Neuronal stem cell (in vitro differentiated cells): ENCODE measurements at regions not wholly inside any gene's neighbourhood (a gene's known extent, or its start where the extent isn't known, plus 50 kb on each side); places are given as distances from the start of the nearest gene placed in this dataset.

ENCODE experiments used
- DNase-seq: peaks from one replicate; pipeline ENCODE4 v3.0.0-alpha.2; 2013; ENCODE audit warnings: low spot score
- H2AFZ ChIP-seq: one replicate; pipeline ENCODE4 v1.6.1; 2013; ENCODE audit warnings: mild to moderate bottlenecking, low read length, inconsistent platforms
- H2AK5ac ChIP-seq: 2 replicates; pipeline ENCODE4 v1.6.1; 2013; ENCODE audit warnings: low read depth, mild to moderate bottlenecking, inconsistent platforms, low read length, moderate library complexity, mixed read lengths
- H2BK120ac ChIP-seq: 2 replicates; pipeline ENCODE4 v1.6.1; 2013; ENCODE audit warnings: low read depth, mild to moderate bottlenecking, inconsistent platforms, low read length, moderate library complexity, mixed read lengths
- H2BK12ac ChIP-seq: one replicate; pipeline ENCODE4 v1.6.1; 2013; ENCODE audit warnings: low read length, inconsistent platforms
- H2BK15ac ChIP-seq: 2 replicates; pipeline ENCODE4 v1.6.1; 2013; ENCODE audit warnings: mild to moderate bottlenecking, low read length, inconsistent platforms, mixed read lengths
- H2BK5ac ChIP-seq: one replicate; pipeline ENCODE4 v1.6.1; 2013; ENCODE audit warnings: inconsistent platforms, mild to moderate bottlenecking, low read length, moderate library complexity
- H3K14ac ChIP-seq: one replicate; pipeline ENCODE4 v1.6.1; 2013; ENCODE audit warnings: low read length, inconsistent platforms
- H3K18ac ChIP-seq: 2 replicates; pipeline ENCODE4 v1.6.1; 2013; ENCODE audit warnings: low read length, inconsistent platforms
- H3K23ac ChIP-seq: 2 replicates; pipeline ENCODE4 v1.6.1; 2013; ENCODE audit warnings: low read depth, mild to moderate bottlenecking, mixed read lengths, low read length, inconsistent platforms; ENCODE audit not compliant: poor library complexity
- H3K27ac ChIP-seq: replicated peaks from 3 replicates; pipeline ENCODE4 v1.5.1; 2013; ENCODE audit warnings: low read length, inconsistent platforms
- H3K27me3 ChIP-seq, 3 experiments: 2 replicates each; pipeline ENCODE4 v1.6.1; 2013; ENCODE audit warnings: low read length in 3 of 3, mild to moderate bottlenecking in 2 of 3, inconsistent platforms in 1 of 3, low read depth in 1 of 3, mixed read lengths in 1 of 3, moderate library complexity in 1 of 3; ENCODE audit not compliant: control insufficient read depth in 3 of 3, insufficient read depth in 3 of 3
- H3K36me3 ChIP-seq, 2 donors: replicated peaks in 1 of 2; 2 replicates each; pipeline ENCODE4 v1.6.1; 2013; ENCODE audit warnings: low read length in 2 of 2; ENCODE audit not compliant: control insufficient read depth in 2 of 2, insufficient read depth in 2 of 2
- H3K4ac ChIP-seq: 2 replicates; pipeline ENCODE4 v1.6.1; 2013; ENCODE audit warnings: inconsistent platforms, mild to moderate bottlenecking, low read length, moderate library complexity
- H3K4me1 ChIP-seq, 2 donors: 1 replicate in 1 of 2; 2 replicates in 1 of 2; pipeline ENCODE4 v1.6.1; 2013; ENCODE audit warnings: low read length in 2 of 2, low read depth in 1 of 2; ENCODE audit not compliant: control insufficient read depth in 2 of 2, insufficient read depth in 1 of 2
- H3K4me2 ChIP-seq: one replicate; pipeline ENCODE4 v1.6.1; 2013; ENCODE audit warnings: mild to moderate bottlenecking, low read length, inconsistent platforms; ENCODE audit not compliant: insufficient read depth, poor library complexity, severe bottlenecking
- H3K4me3 ChIP-seq, 2 donors: 2 replicates each; pipeline ENCODE4 v1.5.1; 2013; ENCODE audit warnings: low read length in 2 of 2, mild to moderate bottlenecking in 2 of 2, inconsistent platforms in 1 of 2, moderate library complexity in 1 of 2
- H3K79me1 ChIP-seq: one replicate; pipeline ENCODE4 v1.6.1; 2013; ENCODE audit warnings: low read depth, mild to moderate bottlenecking, inconsistent platforms, low read length, moderate library complexity
- H3K9ac ChIP-seq: one replicate; pipeline ENCODE4 v1.6.1; 2013; ENCODE audit warnings: mild to moderate bottlenecking, low read depth, low read length, inconsistent platforms; ENCODE audit not compliant: poor library complexity
- H3K9me3 ChIP-seq, 2 donors: replicated peaks in 1 of 2; 2 replicates each; pipeline versions ENCODE3 to v1.6.1; 2013; ENCODE audit warnings: low read length in 2 of 2, mild to moderate bottlenecking in 2 of 2, inconsistent platforms in 1 of 2, low read depth in 1 of 2, mixed read lengths in 1 of 2, moderate library complexity in 1 of 2; ENCODE audit not compliant: control insufficient read depth in 2 of 2, insufficient read depth in 1 of 2
- H4K8ac ChIP-seq: one replicate; pipeline ENCODE4 v1.6.1; 2013; ENCODE audit warnings: low read depth, mild to moderate bottlenecking, inconsistent platforms, low read length, moderate library complexity
- H4K91ac ChIP-seq: one replicate; pipeline ENCODE4 v1.6.1; 2013; ENCODE audit warnings: low read length, low read depth, mild to moderate bottlenecking, inconsistent platforms; ENCODE audit not compliant: poor library complexity
- WGBS, 2 donors: extraction: QIAGEN DNeasy Blood & Tissue Kit; methylation state at CpG; one replicate each; pipeline ENCODE4 v1.1.7; 2013; ENCODE audit warnings: missing lambda C conversion rate in 2 of 2, mixed read lengths in 1 of 2; ENCODE audit not compliant: insufficient read length in 2 of 2, insufficient replicate concordance in 1 of 2; ENCODE audit errors: extremely low coverage in 2 of 2; 5-methylcytosine and 5-hydroxymethylcytosine counted together

GRCh38 chr3:170754311-170754693 lies 115.7 kb downstream of the RPL22L1 start:
- Histone ChIP-seq H3K4me3 (no peak overlapping the region), H3K23ac (no peak overlapping the region), H2BK120ac (no peak overlapping the region), H3K4me2 (no peak overlapping the region), H2AFZ (no peak overlapping the region), H3K27ac (no peak overlapping the region), H2BK12ac (no peak overlapping the region), H2AK5ac (no peak overlapping the region), H3K9me3 (no peaks in the 10 kb centered on the region), H4K91ac (no peak overlapping the region), H3K79me1 (no peaks in the 10 kb centered on the region), H3K4ac (no peak overlapping the region), H4K8ac (no peak overlapping the region), H3K9ac (no peak overlapping the region), H3K18ac (no peak overlapping the region), H3K4me1 (no peaks in the 10 kb centered on the region), H2BK15ac (no peak overlapping the region), H2BK5ac (no peak overlapping the region), H3K14ac (no peak overlapping the region), H3K36me3 (no peaks in the 10 kb centered on the region), H3K27me3 (no peaks in the 10 kb centered on the region)
- DNase-seq: no peak

- Histone ChIP-seq H3K27ac (no peak overlapping the region), H3K36me3 (no peaks in the 10 kb centered on the region), H3K23ac (no peak overlapping the region), H3K4me3 (no peak overlapping the region), H2BK12ac (no peak overlapping the region), H3K14ac (no peak overlapping the region), H2AFZ (no peak overlapping the region), H2BK120ac (no peak overlapping the region), H3K4me2 (no peak overlapping the region), H2AK5ac (no peak overlapping the region), H3K4me1 (no peaks in the 10 kb centered on the region), H3K18ac (no peak overlapping the region), H2BK5ac (no peak overlapping the region), H3K27me3 (no peaks in the 10 kb centered on the region), H2BK15ac (no peak overlapping the region), H4K8ac (no peak overlapping the region), H3K9ac (no peak overlapping the region), H3K4ac (no peak overlapping the region), H4K91ac (no peak overlapping the region), H3K9me3 (no peaks in the 10 kb centered on the region), H3K79me1 (no peaks in the 10 kb centered on the region)
- no CpG with 5 or more reads among the region's 2 CpGs for WGBS, 2 donors
- DNase-seq: no peak
These were observed 116.3 kb downstream of the RPL22L1 start for GRCh38 chr3:170753421-170754310.

GRCh38 chr3:170752571-170753155 lies 117.3 kb downstream of the RPL22L1 start:
- H2BK12ac ChIP-seq: no peak overlapping the region
- no peak overlapping the region for H4K8ac ChIP-seq
- no peaks in the 10 kb centered on the region for H3K4me1 ChIP-seq
- H2AK5ac ChIP-seq: no peak overlapping the region
- no peak overlapping the region for H3K14ac ChIP-seq
- no peak for DNase-seq
- H2BK120ac ChIP-seq: no peak overlapping the region
- H3K18ac ChIP-seq: no peak overlapping the region
- no peak overlapping the region for H2BK15ac ChIP-seq
- H2BK5ac ChIP-seq: no peak overlapping the region
- no peaks in the 10 kb centered on the region for H3K36me3 ChIP-seq
- no peak overlapping the region for H2AFZ ChIP-seq
- H3K27ac ChIP-seq: no peak overlapping the region
- no peak overlapping the region for H3K9ac ChIP-seq
- no peak overlapping the region for H3K4ac ChIP-seq
- no peaks in the 10 kb centered on the region for H3K9me3 ChIP-seq
- H3K79me1 ChIP-seq: no peaks in the 10 kb centered on the region
- no peak overlapping the region for H3K4me3 ChIP-seq
- H4K91ac ChIP-seq: no peak overlapping the region
- no peak overlapping the region for H3K23ac ChIP-seq
- H3K4me2 ChIP-seq: no peak overlapping the region
- H3K27me3 ChIP-seq: no peaks in the 10 kb centered on the region
- WGBS, 2 donors: no CpG with 5 or more reads among the region's 6 CpGs

- no peak overlapping the region for H3K27ac ChIP-seq
- no peak overlapping the region for H3K4ac ChIP-seq
- no peaks in the 10 kb centered on the region for H3K36me3 ChIP-seq
- no peak overlapping the region for H3K14ac ChIP-seq
- H2AFZ ChIP-seq: no peak overlapping the region
- no peak overlapping the region for H3K4me2 ChIP-seq
- no peaks in the 10 kb centered on the region for H3K27me3 ChIP-seq
- H2AK5ac ChIP-seq: no peak overlapping the region
- H3K4me1 ChIP-seq: no peaks in the 10 kb centered on the region
- no peak overlapping the region for H3K18ac ChIP-seq
- H2BK120ac ChIP-seq: no peak overlapping the region
- no peaks in the 10 kb centered on the region for H3K79me1 ChIP-seq
- no peak overlapping the region for H3K9ac ChIP-seq
- no peak overlapping the region for H2BK5ac ChIP-seq
- H2BK15ac ChIP-seq: no peak overlapping the region
- DNase-seq: no peak
- H4K8ac ChIP-seq: no peak overlapping the region
- H3K9me3 ChIP-seq: no peaks in the 10 kb centered on the region
- H4K91ac ChIP-seq: no peak overlapping the region
- no peak overlapping the region for H3K23ac ChIP-seq
- no peak overlapping the region for H3K4me3 ChIP-seq
- no peak overlapping the region for H2BK12ac ChIP-seq
These were observed 118.1 kb downstream of the RPL22L1 start for GRCh38 chr3:170751899-170752293.
